ENCODE measurements at regions not wholly inside any gene's neighbourhood (a gene's known extent, or its start where the extent isn't known, plus 50 kb on each side); places are given as distances from the start of the nearest gene placed in this dataset.

GRCh38 chr1:218617986-218618385 is 272.9 kb downstream of the TGFB2 start:
- 0 out of 22 replicates have a peak, but pooled peaks cover 0 to 6% (median 0%) of the 10 kb centered on the region in 11 experiments for H3K9me3 ChIP-seq (replicated peaks in 1 of 11)
- no peak overlapping the region for H3K27ac ChIP-seq
- H3K9ac ChIP-seq: no peak overlapping the region
- H3K4me2 ChIP-seq: no peak overlapping the region
- H3K4me3 ChIP-seq: no peak overlapping the region
- no peak for TF ChIP-seq Cebpa-rat (IDR thresholded peaks at IDR 0.05)
- H4K20me1 ChIP-seq: no peaks in the 10 kb centered on the region
- H3K27me3 ChIP-seq: no peaks in the 10 kb centered on the region
- no peaks in the 10 kb centered on the region for H3K4me1 ChIP-seq
- no peaks in the 10 kb centered on the region for H3K36me3 ChIP-seq

- Histone ChIP-seq H3K4me1 (no peaks in the 10 kb centered on the region), H3K9ac (no peak overlapping the region), H3K4me2 (no peak overlapping the region), H3K27ac (no peak overlapping the region), H4K20me1 (no peaks in the 10 kb centered on the region), H3K9me3 (replicated peaks in 1 of 11) (no peaks in the 10 kb centered on the region), H3K4me3 (no peak overlapping the region), H3K27me3 (no peaks in the 10 kb centered on the region), H3K36me3 (no peaks in the 10 kb centered on the region)
- TF ChIP-seq Cebpa-rat (IDR thresholded peaks at IDR 0.05): no peak
Measured at GRCh38 chr1:218620956-218621355, 275.8 kb downstream of the TGFB2 start.

GRCh38 chr1:218624052-218624451 is 278.9 kb downstream of the TGFB2 start:
- Histone ChIP-seq H3K4me3 (no peak overlapping the region), H3K4me2 (no peak overlapping the region), H4K20me1 (no peaks in the 10 kb centered on the region), H3K36me3 (no peaks in the 10 kb centered on the region), H3K4me1 (no peaks in the 10 kb centered on the region), H3K9ac (no peak overlapping the region), H3K27ac (no peak overlapping the region), H3K9me3 (replicated peaks in 1 of 11) (peaks cover 0 to 7% (median 3%) of the 10 kb centered on the region in 11 experiments; a peak in 5 of 22 replicates), H3K27me3 (no peaks in the 10 kb centered on the region)
- no peak for TF ChIP-seq Cebpa-rat (IDR thresholded peaks at IDR 0.05)

GRCh38 chr1:218625393-218625792 is 280.3 kb downstream of the TGFB2 start:
- H3K9ac ChIP-seq: no peak overlapping the region
- H4K20me1 ChIP-seq: no peaks in the 10 kb centered on the region
- H3K4me1 ChIP-seq: no peaks in the 10 kb centered on the region
- H3K4me2 ChIP-seq: no peak overlapping the region
- H3K36me3 ChIP-seq: no peaks in the 10 kb centered on the region
- no peaks in the 10 kb centered on the region for H3K27me3 ChIP-seq
- peaks cover 0 to 11% (median 3%) of the 10 kb centered on the region in 11 experiments; a peak in 5 of 22 replicates for H3K9me3 ChIP-seq (replicated peaks in 1 of 11)
- H3K27ac ChIP-seq: no peak overlapping the region
- no peak for TF ChIP-seq Cebpa-rat (IDR thresholded peaks at IDR 0.05)
- H3K4me3 ChIP-seq: no peak overlapping the region

- H3K36me3 ChIP-seq: no peaks in the 10 kb centered on the region
- H3K9ac ChIP-seq: no peak overlapping the region
- no peak for TF ChIP-seq Cebpa-rat (IDR thresholded peaks at IDR 0.05)
- peaks cover 0 to 28% (median 16%) of the 10 kb centered on the region in 11 experiments; a peak in 13 of 22 replicates for H3K9me3 ChIP-seq (replicated peaks in 1 of 11)
- no peaks in the 10 kb centered on the region for H4K20me1 ChIP-seq
- no peak overlapping the region for H3K4me2 ChIP-seq
- no peaks in the 10 kb centered on the region for H3K4me1 ChIP-seq
- no peak overlapping the region for H3K27ac ChIP-seq
- H3K27me3 ChIP-seq: no peaks in the 10 kb centered on the region
- H3K4me3 ChIP-seq: no peak overlapping the region
Measured at GRCh38 chr1:218633238-218633988, 288.3 kb downstream of the TGFB2 start.

- no peak overlapping the region for H3K4me3 ChIP-seq
- H3K27me3 ChIP-seq: no peaks in the 10 kb centered on the region
- no peaks in the 10 kb centered on the region for H4K20me1 ChIP-seq
- no peak overlapping the region for H3K27ac ChIP-seq
- no peaks in the 10 kb centered on the region for H3K36me3 ChIP-seq
- no peaks in the 10 kb centered on the region for H3K4me1 ChIP-seq
- H3K9me3 ChIP-seq (replicated peaks in 1 of 11): peaks cover 0 to 22% (median 12%) of the 10 kb centered on the region in 11 experiments; a peak in 13 of 22 replicates
- H3K9ac ChIP-seq: no peak overlapping the region
- TF ChIP-seq Cebpa-rat (IDR thresholded peaks at IDR 0.05): no peak
- H3K4me2 ChIP-seq: no peak overlapping the region
Measured at GRCh38 chr1:218634212-218634611, 289.1 kb downstream of the TGFB2 start.

GRCh38 chr1:218636548-218636947 is 291.4 kb downstream of the TGFB2 start:
- no peaks in the 10 kb centered on the region for H3K36me3 ChIP-seq
- no peak overlapping the region for H3K4me2 ChIP-seq
- TF ChIP-seq Cebpa-rat (IDR thresholded peaks at IDR 0.05): no peak
- no peak overlapping the region for H3K27ac ChIP-seq
- no peak overlapping the region for H3K9ac ChIP-seq
- H3K9me3 ChIP-seq (replicated peaks in 1 of 11): peaks cover 0 to 16% (median 6%) of the 10 kb centered on the region in 11 experiments; a peak in 9 of 22 replicates
- H3K4me1 ChIP-seq: no peaks in the 10 kb centered on the region
- no peak overlapping the region for H3K4me3 ChIP-seq
- H4K20me1 ChIP-seq: no peaks in the 10 kb centered on the region
- no peaks in the 10 kb centered on the region for H3K27me3 ChIP-seq

GRCh38 chr1:218640173-218640572 is 295.0 kb downstream of the TGFB2 start:
- H3K27ac ChIP-seq: no peak overlapping the region
- no peaks in the 10 kb centered on the region for H3K36me3 ChIP-seq
- H3K9ac ChIP-seq: no peak overlapping the region
- H3K4me1 ChIP-seq: no peaks in the 10 kb centered on the region
- no peaks in the 10 kb centered on the region for H4K20me1 ChIP-seq
- H3K9me3 ChIP-seq (replicated peaks in 1 of 11): no peaks in the 10 kb centered on the region
- H3K4me2 ChIP-seq: no peak overlapping the region
- H3K4me3 ChIP-seq: no peak overlapping the region
- TF ChIP-seq Cebpa-rat (IDR thresholded peaks at IDR 0.05): no peak
- H3K27me3 ChIP-seq: no peaks in the 10 kb centered on the region

- TF ChIP-seq Cebpa-rat (IDR thresholded peaks at IDR 0.05): no peak
- H3K9me3 ChIP-seq (replicated peaks in 1 of 11): no peaks in the 10 kb centered on the region
- no peaks in the 10 kb centered on the region for H4K20me1 ChIP-seq
- H3K36me3 ChIP-seq: no peaks in the 10 kb centered on the region
- H3K27ac ChIP-seq: no peak overlapping the region
- H3K27me3 ChIP-seq: no peaks in the 10 kb centered on the region
- H3K4me3 ChIP-seq: no peak overlapping the region
- H3K4me1 ChIP-seq: no peaks in the 10 kb centered on the region
- no peak overlapping the region for H3K9ac ChIP-seq
- H3K4me2 ChIP-seq: no peak overlapping the region
Measured at GRCh38 chr1:218642033-218642948, 297.2 kb downstream of the TGFB2 start.

Data from BLaER1 treated with 17β-estradiol and CSF1 and Interleukin-3, amounts not matched to agents 10 nM and 100 nM (cell line).